Stimulated activated CD4-positive, alpha-beta T cell treated with anti-CD3 and anti-CD28 coated beads, TNF-alpha, amount 100 ng/mL, for 24 hours (primary cell): ENCODE measurements at regions not wholly inside any gene's neighbourhood (a gene's known extent, or its start where the extent isn't known, plus 50 kb on each side); places are given as distances from the start of the nearest gene placed in this dataset.

Experiments
- DNase-seq, 3 experiments: peaks; one replicate each; pipeline ENCODE4 v3.0.0-alpha.2; 2020; ENCODE audit warnings: low read depth in 3 of 3

DNA sequence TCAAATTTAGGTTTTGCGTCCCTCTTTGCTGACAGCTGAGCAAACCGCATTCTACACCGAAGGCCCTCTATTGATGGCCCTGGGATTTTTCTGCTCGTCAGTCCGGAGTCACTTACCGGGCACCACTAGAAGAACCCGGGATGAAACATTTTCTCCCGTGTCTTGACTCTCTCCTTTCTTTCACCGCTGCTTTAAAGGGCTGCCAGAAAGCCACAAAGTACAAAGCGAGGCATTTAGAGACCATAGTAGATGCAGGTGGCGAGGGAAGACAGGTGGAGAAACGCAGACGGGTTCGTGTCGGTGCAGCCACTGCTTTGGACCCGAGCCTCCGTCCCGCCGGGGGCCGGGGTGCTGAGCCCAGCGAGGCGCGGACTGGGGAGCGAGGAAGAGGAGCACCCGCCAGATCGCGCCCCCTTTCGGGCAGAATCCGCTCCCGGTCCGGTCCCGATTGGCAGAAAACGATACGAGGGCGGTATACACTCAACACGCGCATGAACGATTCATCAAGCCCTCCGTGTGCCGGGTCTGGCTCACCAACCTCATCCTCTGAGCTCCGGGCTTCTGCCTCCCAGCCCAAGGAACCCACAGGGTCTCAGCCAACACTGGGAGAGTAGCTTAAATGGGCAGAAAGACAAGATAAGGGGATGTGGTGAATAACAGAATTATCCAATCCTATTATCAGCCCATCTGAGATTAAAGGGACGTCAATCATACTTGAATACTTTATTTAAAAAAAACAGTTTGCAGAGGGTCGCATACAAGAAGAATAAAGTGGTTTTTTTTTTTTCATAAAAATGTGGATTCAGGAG lies 84.9 kb downstream of the TRIM27 start:
- DNase-seq, result peak; percentile 76 to 88 (median 83)

- no peak for DNase-seq
Observed at GRCh38 chr6:28839443-28840120, 84.2 kb downstream of the TRIM27 start.

DNA sequence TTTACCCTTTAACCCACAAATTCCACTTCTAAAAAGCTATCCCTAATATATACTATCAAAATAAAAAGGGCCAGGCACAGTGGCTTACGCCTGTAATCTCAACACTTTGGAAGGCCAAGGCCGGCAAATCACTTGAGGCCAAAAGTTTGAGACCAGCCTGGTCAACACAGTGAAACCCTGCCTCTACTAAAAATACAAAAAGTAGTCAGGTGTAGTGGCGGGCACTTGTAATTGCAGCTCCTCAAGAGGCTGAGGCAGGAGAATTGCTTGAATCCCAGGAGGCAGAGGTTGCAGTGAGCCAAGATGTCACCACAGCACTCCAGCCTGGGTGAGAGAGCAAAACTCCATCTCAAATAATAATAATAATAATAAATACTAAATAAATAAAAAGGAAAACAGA lies 82.5 kb downstream of the TRIM27 start:
- no peak for DNase-seq

GRCh38 chr6:28848756-28849155 lies 75.0 kb downstream of the TRIM27 start:
- peak in 1 of 3 experiments; percentile 23 for DNase-seq
